ENCODE measurements at regions not wholly inside any gene's neighbourhood (a gene's known extent, or its start where the extent isn't known, plus 50 kb on each side); places are given as distances from the start of the nearest gene placed in this dataset.

DNA sequence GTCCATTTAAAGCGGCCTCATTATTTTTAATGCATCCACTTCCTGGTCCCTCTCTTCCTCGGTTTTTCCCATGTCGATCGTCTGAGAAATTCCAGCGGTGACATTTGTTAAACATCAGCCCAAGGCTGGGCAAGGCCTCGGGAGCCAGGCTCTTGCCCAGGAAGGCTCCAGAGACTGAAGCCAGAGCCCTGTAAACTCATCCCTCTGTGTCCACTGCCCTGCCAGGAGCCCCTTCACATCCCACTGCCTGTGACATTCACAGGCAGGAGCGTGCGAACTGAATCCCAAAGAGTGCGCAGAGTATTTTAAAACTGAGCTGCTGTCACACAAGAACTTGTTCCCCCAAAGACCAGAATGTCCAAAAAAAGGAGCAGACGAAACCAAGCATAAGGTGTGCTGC lies 56.5 kb upstream of the ANO1 start:
- Histone ChIP-seq H2AFZ (ENCODE audit: insufficient read depth, low read depth, low read length, poor library complexity, severe bottlenecking) (no peak overlapping the region), H4K20me1 (ENCODE audit: control insufficient read depth, insufficient read depth, low read length, poor library complexity, severe bottlenecking) (no peaks in the 10 kb centered on the region), H3K79me2 (ENCODE audit: control insufficient read depth, insufficient read depth, low read length) (no peaks in the 10 kb centered on the region), H3K27ac (ENCODE audit: low read length in 2 of 2) (no peak overlapping the region), H3K27me3 (replicated peaks in 1 of 4; ENCODE audit: control extremely low read depth in 1 of 4, control insufficient read depth in 3 of 4, insufficient read depth in 4 of 4, low read length in 3 of 4) (peaks cover 0 to 5% (median 0%) of the 10 kb centered on the region in 4 experiments), H3K4me3 (ENCODE audit: control extremely low read depth in 1 of 5, extremely low read depth in 1 of 5, insufficient read depth in 1 of 5, low read depth in 2 of 5, low read length in 4 of 5) (no peak overlapping the region), H3K9me3 (ENCODE audit: control extremely low read depth in 1 of 3, control insufficient read depth in 2 of 3, insufficient read depth in 1 of 3, low read length in 2 of 3) (peaks cover 0 to 17% (median 0%) of the 10 kb centered on the region in 3 donors), H3K36me3 (replicated peaks in 1 of 2; ENCODE audit: control extremely low read depth in 1 of 2, control insufficient read depth in 1 of 2, extremely low read depth in 1 of 2, insufficient read depth in 2 of 2, low read length in 1 of 2) (no peaks in the 10 kb centered on the region), H3K4me2 (replicated peaks; ENCODE audit: low read depth, low read length, poor library complexity, severe bottlenecking) (no peak overlapping the region), H3K4me1 (ENCODE audit: control insufficient read depth in 2 of 2, insufficient read depth in 2 of 2, low read length in 2 of 2) (no peaks in the 10 kb centered on the region), H3K9ac (ENCODE audit: low read length) (no peak overlapping the region)
- WGBS (ENCODE audit: insufficient coverage), result 94% methylated on average over 10 of the region's 10 CpGs
- Mint-ChIP-seq H3K4me1 (no peaks in the 10 kb centered on the region), H3K27ac (no peak overlapping the region), H3K9me3 (ENCODE audit: insufficient read depth) (no peaks in the 10 kb centered on the region), H3K4me3 (no peak overlapping the region), H3K27me3 (peaks cover 7% of the 10 kb centered on the region)
- no peak for TF ChIP-seq EZH2 (IDR thresholded peaks at IDR 0.05; ENCODE audit: borderline replicate concordance, insufficient read depth, low read depth, low read length, poor library complexity, severe bottlenecking)
- TF ChIP-seq, protein P1, sequence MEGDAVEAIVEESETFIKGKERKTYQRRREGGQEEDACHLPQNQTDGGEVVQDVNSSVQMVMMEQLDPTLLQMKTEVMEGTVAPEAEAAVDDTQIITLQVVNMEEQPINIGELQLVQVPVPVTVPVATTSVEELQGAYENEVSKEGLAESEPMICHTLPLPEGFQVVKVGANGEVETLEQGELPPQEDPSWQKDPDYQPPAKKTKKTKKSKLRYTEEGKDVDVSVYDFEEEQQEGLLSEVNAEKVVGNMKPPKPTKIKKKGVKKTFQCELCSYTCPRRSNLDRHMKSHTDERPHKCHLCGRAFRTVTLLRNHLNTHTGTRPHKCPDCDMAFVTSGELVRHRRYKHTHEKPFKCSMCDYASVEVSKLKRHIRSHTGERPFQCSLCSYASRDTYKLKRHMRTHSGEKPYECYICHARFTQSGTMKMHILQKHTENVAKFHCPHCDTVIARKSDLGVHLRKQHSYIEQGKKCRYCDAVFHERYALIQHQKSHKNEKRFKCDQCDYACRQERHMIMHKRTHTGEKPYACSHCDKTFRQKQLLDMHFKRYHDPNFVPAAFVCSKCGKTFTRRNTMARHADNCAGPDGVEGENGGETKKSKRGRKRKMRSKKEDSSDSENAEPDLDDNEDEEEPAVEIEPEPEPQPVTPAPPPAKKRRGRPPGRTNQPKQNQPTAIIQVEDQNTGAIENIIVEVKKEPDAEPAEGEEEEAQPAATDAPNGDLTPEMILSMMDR (IDR thresholded peaks at IDR 0.05), result no peak
- CTCF ChIA-PET, result no interaction called here
- intact Hi-C loops (cut with micrococcal nuclease), result no loop called here
- ATAC-seq (ENCODE audit: low read depth) (no peak), DNase-seq (no peak)
- POLR2A ChIA-PET, result no interaction called here

DNA sequence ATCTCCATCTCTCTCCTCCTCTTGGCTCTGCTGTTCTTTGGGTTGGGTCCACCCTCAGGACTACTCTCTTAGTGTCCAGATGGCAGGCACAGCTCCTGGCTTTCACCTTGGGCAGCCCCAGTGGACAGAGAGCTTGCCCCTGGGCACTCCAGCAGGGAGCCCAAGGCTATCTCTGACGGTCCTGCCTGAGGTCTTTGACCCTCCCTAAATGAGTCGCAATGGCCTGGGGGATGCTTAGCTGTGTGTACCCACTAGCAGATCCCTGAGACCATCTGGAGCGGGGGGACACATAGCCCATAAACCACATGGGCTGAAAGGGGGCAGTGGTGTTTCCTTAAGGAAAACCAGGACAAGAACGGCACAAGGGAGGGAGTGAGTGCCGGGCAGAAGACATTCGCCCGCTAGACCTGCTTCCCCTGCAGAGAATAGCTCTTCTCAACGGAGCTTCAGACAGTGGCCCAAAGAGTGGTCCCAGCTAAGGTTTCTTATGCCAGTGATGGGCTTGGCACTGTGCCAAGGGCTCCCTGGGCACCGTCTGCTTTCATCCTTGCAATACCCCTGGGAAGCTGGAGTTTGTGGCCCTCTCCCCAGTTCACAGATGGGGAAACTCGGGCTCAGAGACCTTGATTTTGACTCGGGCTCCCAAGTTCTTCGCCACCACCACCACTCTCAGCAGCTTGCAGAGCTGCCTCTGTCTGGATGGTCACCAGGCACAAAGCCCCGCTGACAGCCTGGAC lies 53.9 kb upstream of the ANO1 start:
- peaks cover 0 to 21% (median 0%) of the 10 kb centered on the region in 3 donors for H3K9me3 ChIP-seq (ENCODE audit: control extremely low read depth in 1 of 3, control insufficient read depth in 2 of 3, insufficient read depth in 1 of 3, low read length in 2 of 3)
- 88% methylated on average over 9 of the region's 13 CpGs for WGBS (ENCODE audit: insufficient coverage)
- no peak overlapping the region for H3K9ac ChIP-seq (ENCODE audit: low read length)
- ATAC-seq (ENCODE audit: low read depth), result no peak
- peaks cover 0 to 5% (median 0%) of the 10 kb centered on the region in 4 experiments for H3K27me3 ChIP-seq (replicated peaks in 1 of 4; ENCODE audit: control extremely low read depth in 1 of 4, control insufficient read depth in 3 of 4, insufficient read depth in 4 of 4, low read length in 3 of 4)
- ChIA-PET POLR2A (no interaction called here), CTCF (no interaction called here)
- H3K4me2 ChIP-seq (replicated peaks; ENCODE audit: low read depth, low read length, poor library complexity, severe bottlenecking), result no peak overlapping the region
- H4K20me1 ChIP-seq (ENCODE audit: control insufficient read depth, insufficient read depth, low read length, poor library complexity, severe bottlenecking), result no peaks in the 10 kb centered on the region
- H2AFZ ChIP-seq (ENCODE audit: insufficient read depth, low read depth, low read length, poor library complexity, severe bottlenecking), result no peak overlapping the region
- no peaks in the 10 kb centered on the region for H3K4me1 ChIP-seq (ENCODE audit: control insufficient read depth in 2 of 2, insufficient read depth in 2 of 2, low read length in 2 of 2)
- no peaks in the 10 kb centered on the region for H3K36me3 ChIP-seq (replicated peaks in 1 of 2; ENCODE audit: control extremely low read depth in 1 of 2, control insufficient read depth in 1 of 2, extremely low read depth in 1 of 2, insufficient read depth in 2 of 2, low read length in 1 of 2)
- no peak for TF ChIP-seq EZH2 (IDR thresholded peaks at IDR 0.05; ENCODE audit: borderline replicate concordance, insufficient read depth, low read depth, low read length, poor library complexity, severe bottlenecking)
- TF ChIP-seq, protein P1 (IDR thresholded peaks at IDR 0.05), result no peak
- intact Hi-C loops (cut with micrococcal nuclease), result no loop called here
- H3K4me3 ChIP-seq (ENCODE audit: control extremely low read depth in 1 of 5, extremely low read depth in 1 of 5, insufficient read depth in 1 of 5, low read depth in 2 of 5, low read length in 4 of 5), result no peak overlapping the region
- Mint-ChIP-seq H3K4me3 (no peak overlapping the region), H3K9me3 (ENCODE audit: insufficient read depth) (no peaks in the 10 kb centered on the region), H3K4me1 (no peaks in the 10 kb centered on the region), H3K27me3 (peaks cover 3% of the 10 kb centered on the region), H3K27ac (no peak overlapping the region)
- no peak overlapping the region for H3K27ac ChIP-seq (ENCODE audit: low read length in 2 of 2)
- DNase-seq, result no peak
- no peaks in the 10 kb centered on the region for H3K79me2 ChIP-seq (ENCODE audit: control insufficient read depth, insufficient read depth, low read length)
